ENCODE measurements at regions not wholly inside any gene's neighbourhood (a gene's known extent, or its start where the extent isn't known, plus 50 kb on each side); places are given as distances from the start of the nearest gene placed in this dataset.

- DNase-seq (ENCODE audit: low read depth, low spot score), result no peak
Measured at GRCh38 chr6:2465336-2465735, 219.9 kb upstream of the GMDS start.

- DNase-seq (ENCODE audit: low read depth, low spot score), result no peak
Measured at GRCh38 chr6:2464641-2465040, 219.2 kb upstream of the GMDS start.

DNA sequence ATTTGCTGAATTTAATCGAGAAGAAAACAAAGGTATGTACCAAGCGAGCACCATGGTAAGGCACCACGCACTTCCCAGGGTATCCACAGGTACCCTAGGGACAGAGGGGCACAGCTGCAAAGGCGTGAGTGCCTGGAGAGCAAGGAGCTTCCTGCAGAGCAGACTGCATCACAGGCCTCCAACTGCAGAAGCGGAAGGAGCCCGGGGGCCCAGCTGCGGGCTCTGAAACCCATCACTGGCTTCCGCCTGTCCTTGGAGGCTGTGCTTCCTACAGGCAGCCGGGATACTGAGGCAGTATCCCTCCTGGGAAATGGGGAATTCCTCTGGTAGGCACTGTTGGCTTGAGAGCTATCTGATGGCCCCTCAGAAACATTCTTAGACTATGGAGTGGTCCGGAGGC lies 217.4 kb upstream of the GMDS start:
- no peak for DNase-seq (ENCODE audit: low read depth, low spot score)

- no peak for DNase-seq (ENCODE audit: low read depth, low spot score)
Measured at GRCh38 chr6:2460216-2460745, 214.9 kb upstream of the GMDS start.

- DNase-seq (ENCODE audit: low read depth, low spot score), result no peak
Measured at GRCh38 chr6:2454180-2454579, 208.8 kb upstream of the GMDS start.

DNA sequence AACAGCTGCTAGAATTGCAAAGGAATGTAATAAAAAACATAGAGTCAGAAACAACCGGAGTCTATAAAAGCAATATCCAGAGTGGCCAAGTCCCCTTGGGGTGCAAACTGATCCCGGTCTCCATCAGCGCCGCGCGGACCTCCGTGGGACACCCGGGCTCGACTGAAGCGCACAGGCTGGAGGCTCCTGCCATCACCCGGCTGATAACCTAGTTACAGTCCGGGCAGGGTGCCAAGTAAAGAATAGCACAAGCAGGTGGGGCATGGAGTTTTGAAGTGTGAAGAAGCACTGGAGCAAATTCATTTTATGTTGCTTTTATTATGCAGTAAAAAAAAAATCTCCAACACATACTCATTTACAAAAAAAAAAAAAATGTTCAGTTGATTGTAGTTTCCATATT lies 205.1 kb upstream of the GMDS start:
- DNase-seq (ENCODE audit: low read depth, low spot score), result no peak

GRCh38 chr6:2449572-2449940 lies 204.2 kb upstream of the GMDS start:
- DNase-seq (ENCODE audit: low read depth, low spot score), result no peak

GRCh38 chr6:2448826-2449571 lies 203.6 kb upstream of the GMDS start:
- peak; percentile 75 for DNase-seq (ENCODE audit: low read depth, low spot score)

- DNase-seq (ENCODE audit: low read depth, low spot score), result no peak
Measured at GRCh38 chr6:2447931-2448330, 202.5 kb upstream of the GMDS start.

DNA sequence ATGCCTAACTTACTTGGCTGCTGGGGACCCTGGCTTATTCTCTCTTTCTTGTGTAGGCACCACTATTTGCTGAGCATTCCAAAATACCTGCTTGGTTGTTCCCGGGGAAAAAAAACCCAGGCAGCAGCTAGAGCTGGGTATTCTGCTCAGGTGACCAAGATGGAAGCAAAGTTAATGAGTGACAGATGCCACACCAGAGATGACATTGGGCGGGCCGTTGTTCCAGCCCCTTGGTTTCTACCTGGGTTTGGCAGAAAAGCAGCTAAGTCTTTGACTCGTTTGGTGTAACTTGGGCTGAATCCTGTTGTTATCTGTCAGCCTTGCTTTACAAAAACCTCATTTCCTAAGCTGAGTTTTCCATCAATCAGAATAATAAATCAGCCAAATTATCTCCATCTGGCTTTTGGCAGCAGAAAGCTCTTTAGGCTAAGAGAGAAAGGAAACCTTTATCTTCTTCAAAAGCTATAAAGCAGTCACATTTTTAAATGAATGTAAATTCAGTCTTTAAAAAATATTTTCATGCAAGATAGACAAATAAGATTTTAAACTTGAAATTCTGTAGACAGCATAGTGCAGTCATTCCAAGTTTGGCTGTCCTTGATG lies 202.0 kb upstream of the GMDS start:
- no peak for DNase-seq (ENCODE audit: low read depth, low spot score)

- no peak for DNase-seq (ENCODE audit: low read depth, low spot score)
Measured at GRCh38 chr6:2441601-2442475, 196.4 kb upstream of the GMDS start.

GRCh38 chr6:2440516-2440915 lies 195.1 kb upstream of the GMDS start:
- no peak for DNase-seq (ENCODE audit: low read depth, low spot score)

GRCh38 chr6:2439632-2440031 lies 194.2 kb upstream of the GMDS start:
- DNase-seq (ENCODE audit: low read depth, low spot score), result no peak

DNA sequence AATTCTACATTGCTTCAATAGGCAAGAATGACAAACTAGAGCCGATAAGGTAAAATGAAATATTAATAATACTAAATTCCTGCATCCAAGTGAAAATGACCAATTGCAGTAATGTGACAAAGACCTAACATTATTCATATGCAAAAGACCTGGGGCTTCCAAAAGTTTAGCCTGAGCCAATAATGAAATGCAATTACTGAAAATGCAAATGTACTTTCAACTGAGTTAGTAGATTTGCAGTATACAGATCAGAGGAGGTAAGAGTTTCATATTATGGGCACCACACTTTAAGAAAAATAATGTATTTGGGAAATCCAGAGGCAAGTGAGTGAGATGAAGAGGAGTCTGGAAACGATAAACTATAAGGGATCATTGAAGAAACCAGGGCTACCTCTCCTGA lies 193.7 kb upstream of the GMDS start:
- no peak for DNase-seq (ENCODE audit: low read depth, low spot score)

- no peak for DNase-seq (ENCODE audit: low read depth, low spot score)
Measured at GRCh38 chr6:2436410-2437154, 191.2 kb upstream of the GMDS start.

DNA sequence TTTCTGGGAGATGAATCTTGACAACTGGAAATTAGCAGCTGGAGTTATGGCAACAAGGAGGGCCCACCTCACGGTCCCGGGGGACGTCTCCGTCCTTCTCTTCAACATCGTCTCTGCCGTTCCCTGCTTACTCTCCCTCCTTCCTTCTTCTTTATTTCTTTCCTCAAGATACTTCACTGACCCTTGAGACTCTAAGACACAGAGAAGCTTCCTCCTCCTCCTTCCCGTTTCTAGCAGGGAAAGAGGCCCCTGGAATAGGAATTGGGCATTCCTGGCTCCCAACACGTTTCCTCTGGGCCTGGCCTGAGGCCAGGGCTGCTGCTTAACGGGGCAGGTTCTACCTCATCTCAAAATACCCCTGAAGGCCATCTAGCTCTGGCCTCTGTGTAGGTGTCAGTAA lies 189.9 kb upstream of the GMDS start:
- DNase-seq (ENCODE audit: low read depth, low spot score), result no peak

DNA sequence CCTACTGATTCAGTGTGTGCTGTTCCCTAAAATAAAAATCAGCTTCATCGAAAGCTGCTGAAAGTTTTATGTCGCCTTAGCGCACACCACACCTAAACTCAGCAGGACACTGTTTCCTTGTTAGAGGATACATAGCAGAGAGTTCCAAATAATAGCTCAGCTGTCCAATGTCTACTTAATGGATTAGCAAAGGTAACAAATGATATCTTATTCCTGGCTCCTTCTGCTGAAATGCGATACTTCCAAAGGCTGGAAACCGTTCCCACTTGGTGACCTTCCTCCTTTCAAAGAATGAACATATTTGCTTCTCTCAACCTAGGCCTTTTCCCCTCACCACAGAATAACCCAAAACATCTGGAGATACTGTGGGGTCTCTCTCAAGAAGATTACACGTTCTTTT lies 189.5 kb upstream of the GMDS start:
- DNase-seq (ENCODE audit: low read depth, low spot score), result no peak

DNA sequence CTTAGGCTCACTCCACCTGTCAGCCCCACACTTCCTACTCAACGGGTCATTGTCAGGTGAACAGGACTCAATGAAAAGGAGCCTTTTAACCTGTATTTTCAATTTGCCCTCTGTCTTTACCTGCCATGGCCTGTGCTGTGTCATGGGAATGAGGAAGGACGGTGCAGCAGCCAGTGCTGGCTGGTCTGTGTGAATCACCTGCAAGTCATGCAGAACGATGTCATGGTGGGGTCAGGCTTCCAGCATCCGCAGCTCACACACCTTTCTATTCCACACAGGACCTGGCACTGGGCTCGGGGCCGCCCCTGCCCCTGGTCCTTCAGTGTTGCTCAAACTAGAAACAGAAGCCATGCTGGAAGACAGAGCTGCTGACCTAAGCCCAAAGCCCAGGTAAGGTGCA lies 188.7 kb upstream of the GMDS start:
- no peak for DNase-seq (ENCODE audit: low read depth, low spot score)

- no peak for DNase-seq (ENCODE audit: low read depth, low spot score)
Measured at GRCh38 chr6:2433711-2434110, 188.3 kb upstream of the GMDS start.

DNA sequence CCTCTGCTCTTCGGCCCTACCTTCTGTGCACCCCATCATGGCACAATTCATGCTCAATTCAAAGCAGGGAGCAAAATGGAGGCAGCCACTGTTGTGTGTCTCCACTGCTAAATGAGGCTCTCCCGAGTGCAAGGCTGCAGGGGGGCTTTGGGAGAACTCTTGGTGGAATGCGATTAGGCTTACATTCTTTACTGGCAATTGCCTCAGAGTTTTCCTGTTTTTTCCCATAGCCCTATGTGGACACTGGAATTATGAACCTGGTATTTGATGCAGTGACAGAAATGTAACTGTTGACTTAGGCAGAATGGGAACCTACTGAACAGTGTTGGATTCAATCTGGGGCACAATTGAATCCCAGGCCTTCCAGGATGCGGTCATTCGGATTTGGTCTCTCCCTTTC lies 187.9 kb upstream of the GMDS start:
- DNase-seq (ENCODE audit: low read depth, low spot score), result no peak

DNA sequence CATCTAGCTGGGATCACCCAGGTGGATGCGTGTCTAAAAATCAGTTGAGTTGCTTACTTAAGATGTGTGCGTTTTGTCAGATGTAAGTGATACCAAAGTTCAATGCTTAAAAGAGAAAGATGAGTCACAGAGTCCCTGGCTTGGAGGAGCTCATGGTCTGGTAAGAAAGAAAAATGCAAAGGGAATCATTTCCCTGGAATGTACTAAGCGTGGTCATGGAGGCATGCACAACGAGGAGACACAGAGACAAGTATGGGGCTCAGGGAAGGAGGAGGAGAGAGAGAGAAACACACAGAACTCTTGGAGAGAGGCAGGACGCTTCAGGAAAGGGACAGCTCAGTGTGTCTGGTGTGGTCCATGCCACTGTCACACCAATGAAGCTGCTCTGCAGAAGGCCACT lies 186.9 kb upstream of the GMDS start:
- no peak for DNase-seq (ENCODE audit: low read depth, low spot score)

GRCh38 chr6:2430612-2431011 lies 185.2 kb upstream of the GMDS start:
- DNase-seq (ENCODE audit: low read depth, low spot score), result no peak
